Right kidney (tissue), 1 donor: ENCODE measurements at regions not wholly inside any gene's neighbourhood (a gene's known extent, or its start where the extent isn't known, plus 50 kb on each side); places are given as distances from the start of the nearest gene placed in this dataset.

Source experiments
- DNase-seq: peaks from one replicate; pipeline ENCODE4 v3.0.0-alpha.2; 2016

DNA sequence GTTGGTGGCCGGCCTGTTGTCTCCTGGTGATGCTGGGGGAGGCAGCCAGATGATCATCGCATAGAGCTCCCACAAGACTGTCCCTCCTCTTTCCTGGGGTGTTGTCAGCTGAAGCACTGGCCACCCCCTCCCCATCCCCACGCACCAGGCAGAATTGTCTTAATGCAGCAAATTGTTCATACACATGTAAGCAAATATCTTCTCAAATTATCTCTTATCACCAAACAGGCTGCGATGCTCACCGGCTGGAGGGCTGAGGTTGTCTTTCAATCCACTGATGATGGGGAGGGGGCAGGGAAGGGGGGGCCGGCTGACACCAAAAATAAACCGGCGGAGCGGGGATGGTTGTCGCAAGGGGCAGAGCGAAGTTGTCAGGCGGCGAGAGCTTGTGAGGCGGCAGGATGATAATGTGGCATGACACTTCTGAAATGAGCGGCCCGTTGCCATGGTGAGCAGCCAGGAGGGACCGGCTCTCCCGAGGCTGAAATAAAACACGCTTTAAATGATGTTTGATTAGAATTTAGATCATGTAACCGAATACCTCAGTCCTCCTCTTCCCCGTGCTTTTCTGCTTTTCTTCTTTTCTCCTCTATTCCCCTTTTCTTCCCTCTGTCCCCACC, 59.8 kb downstream of the MRM1 start:
- no peak for DNase-seq

DNA sequence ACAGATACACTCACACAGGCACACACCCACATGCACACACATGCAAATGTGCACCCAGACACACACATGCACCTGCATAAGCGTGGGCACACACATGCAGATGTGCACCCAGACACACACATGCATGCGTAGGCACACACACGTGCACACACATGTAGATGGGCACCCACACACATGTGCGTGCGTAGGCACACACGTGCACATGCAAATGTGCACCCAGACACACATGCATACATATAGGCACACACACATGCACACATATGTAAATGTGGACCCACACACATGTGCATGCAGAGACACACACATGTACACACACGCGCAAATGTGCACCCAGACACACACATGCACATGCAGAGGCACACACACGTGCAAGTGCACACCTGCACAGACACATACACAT, 60.3 kb downstream of the MRM1 start:
- DNase-seq, result no peak

DNA sequence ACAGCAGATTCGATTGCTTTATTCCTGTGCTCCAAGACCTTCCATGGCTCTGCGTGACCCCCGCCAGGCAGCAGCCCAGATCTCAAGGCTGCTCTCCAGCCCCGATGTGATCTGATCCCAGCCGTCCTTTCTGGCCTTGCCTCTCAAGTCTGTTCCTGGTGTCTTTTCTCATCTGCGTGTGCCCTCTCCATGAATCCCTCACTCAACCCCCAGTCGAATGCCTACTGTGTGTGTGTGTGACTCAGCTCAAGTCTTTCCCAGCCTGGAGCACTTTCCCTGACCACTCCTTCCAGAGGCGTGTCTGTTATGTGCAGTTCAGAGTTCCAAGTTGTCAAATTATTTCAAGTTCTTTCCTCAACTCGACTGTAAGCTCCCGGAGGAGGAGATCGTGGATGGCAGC, 64.0 kb downstream of the MRM1 start:
- no peak for DNase-seq

DNA sequence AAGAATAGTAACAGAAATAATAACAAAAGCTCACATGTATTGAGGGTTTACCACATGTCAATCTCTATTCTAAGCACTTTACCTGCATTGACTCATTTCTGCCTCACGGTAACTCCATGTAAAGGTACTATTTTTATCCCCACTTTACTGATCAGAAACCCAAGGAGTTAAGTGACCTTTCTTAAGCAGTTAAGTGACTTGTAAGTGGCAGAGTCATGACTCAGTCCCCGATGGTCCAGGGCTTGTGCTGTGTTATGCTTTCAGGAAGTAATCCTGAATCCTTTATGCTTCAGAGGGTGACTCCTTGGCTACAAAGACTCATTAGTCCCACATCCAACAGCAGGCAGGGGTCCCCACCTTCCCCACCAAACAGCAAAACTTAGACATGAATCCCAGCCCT, 66.5 kb downstream of the MRM1 start:
- DNase-seq, result no peak

DNA sequence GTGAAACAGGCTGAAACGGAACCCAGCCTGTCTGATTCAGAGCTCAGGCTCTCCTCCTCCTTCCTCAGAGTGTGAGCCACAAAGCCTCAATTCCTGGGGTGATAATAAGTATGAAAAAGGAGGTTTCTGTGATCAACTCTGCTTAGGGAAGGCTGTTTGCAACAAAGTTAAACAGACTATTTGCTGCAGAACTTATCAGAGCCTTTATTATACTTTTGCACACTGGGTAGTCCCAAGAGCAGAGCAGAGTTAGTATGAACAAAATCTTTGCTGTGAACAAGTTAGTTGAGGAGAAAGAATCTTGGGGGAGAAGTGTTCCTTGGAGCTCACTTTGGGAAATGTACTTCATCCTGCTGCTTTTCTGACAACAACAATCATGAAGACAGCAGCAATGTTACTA, 67.4 kb downstream of the MRM1 start:
- no peak for DNase-seq

DNA sequence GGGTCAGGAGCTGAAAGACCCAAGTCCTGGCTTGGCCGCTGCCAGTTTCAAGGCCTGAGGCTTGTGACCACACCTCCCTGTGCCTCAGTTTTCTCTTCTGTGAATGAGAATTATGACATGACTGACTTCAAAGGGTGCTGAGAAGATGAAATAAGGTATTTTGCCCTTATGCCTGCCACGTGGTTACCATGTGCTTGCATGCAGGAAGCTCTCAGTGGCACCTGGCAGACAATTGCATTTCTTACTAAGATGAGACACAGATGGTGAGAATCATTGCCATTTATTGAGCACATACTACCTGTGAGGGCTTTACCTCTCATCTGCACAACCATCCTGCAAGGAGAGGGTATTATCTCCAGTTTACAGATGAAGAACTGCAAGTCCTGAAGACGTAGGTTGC, 69.8 kb downstream of the MRM1 start:
- no peak for DNase-seq

DNA sequence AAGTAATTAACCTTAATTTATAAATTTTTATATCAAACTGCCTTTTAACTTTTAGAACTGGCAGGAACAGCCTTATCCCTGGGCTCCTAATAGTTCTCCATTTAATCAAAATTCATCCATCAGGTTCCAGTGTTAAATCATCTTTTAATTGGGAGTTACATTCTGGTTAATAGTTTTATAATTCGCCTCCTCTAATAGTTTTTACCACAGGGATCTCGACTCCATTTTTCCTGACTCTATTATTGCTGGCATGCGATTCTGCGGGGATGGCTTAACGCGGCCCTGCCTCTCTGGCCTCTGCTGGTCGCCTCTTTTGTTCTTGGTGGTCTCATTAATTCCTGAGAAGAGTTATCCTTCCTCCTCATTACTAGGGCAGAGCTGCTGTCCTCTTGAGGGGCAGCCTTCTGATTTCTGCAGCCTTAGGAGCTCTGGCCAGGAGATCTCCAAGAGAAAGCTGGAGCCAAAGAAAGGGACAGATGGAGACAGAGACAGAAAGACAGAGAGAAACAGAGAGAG, 71.1 kb downstream of the MRM1 start:
- no peak for DNase-seq

DNA sequence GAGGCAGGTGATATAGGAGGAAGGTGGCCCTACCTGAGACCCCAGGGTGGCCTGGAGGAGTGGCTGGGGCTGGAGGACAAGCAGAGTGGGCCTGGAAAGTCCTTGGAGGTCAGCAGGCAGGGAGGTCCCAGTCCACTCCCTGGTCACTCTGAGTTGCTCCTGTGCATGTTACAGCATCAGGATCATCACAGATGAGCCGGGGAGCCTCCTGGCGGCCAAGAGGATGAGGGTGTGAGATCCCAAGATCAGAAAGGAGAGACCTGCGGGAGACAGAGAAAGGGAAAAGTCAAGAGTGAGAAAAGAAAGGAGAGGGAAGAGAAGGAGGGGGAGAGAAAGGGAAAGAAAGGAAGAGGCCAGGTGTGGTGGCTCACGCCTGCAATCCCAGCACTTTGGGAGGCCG, 71.7 kb downstream of the MRM1 start:
- no peak for DNase-seq

DNA sequence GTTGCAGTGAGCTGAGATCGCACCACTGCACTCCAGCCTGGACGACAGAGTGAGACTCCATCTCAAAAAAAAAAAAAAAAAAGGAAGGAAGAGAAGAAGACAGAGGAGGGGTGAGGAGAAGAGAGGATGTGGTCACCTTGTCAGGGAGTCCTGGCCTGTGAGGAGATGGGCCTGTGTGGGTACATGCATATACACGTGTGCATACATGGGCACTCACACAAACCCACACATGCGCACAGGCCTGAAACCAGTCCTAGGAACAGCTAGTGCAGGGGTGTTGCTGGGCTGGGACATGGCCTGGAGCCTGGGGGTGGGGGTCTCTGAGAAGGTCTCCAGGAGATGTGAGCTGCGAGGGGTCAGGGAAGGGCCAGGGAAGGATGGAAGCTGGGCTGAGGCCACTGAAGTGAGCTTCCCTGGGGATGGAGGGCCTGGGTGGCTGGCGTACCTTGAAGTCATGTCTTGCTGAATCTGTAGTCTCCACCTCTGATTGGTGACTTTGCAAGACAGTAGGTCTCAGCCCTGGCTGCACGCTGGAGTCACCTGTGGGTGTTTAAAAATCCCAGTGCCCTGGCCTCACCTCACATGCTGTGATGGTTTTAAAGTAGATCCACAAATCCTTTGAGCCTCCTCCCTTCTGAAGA, 72.4 kb downstream of the MRM1 start:
- DNase-seq, result no peak

DNA sequence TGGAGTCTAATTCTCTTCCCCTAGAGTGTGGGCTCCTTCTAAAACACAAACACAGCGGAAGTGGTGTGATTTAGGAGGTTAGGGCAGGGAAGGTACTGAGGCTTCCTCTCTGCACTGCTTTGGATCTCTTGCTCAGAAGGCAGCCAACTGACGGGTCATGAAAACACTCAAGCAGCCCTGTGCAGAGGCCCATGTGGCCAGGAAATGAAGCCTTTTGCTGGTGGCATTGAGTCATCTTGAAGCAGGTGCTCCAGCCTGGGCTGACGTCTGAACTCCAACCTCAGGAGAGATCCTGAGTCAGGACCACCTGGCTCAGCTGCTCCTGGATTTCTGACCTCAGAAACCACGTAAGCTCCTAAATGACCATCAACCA, 72.9 kb downstream of the MRM1 start:
- no peak for DNase-seq

DNA sequence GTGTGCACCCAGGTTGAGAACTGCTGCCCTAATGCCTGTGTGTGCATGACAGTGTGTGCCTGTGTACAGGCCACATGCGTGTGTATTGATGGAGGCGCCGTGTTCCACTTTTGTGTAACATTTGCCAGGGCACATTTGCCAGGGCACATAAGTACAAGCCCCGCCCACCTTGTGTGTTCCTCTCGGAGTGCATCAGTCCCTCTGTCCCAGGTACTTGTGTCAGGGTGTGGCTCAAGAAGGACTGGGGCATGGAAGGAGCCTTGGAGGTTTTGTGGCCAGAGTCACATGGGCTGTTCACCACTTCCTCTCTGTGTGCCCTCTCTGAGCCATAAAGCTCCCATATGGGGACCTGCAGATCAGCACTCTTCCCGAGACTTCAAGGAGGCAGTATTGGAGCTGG, 73.9 kb downstream of the MRM1 start:
- DNase-seq, result no peak

DNA sequence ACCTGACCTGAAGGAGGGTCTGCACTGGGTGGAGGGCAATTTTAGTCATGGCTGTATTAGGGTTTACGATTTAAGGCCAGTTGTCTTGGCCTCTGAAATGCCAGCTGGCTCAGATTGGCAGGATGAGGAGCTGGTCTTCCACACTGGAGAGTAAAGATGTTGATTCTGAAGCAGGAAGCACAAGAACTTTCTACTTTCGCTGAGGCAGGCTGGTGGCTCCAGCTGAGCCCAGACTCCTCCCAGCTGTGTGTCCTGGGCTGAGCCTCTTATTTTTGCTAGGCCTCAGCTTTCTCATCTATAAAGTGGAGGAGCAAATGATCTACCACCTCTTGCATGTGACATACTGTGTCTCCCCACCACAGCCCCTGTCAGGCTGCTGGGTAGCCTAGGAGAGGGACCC, 74.4 kb downstream of the MRM1 start:
- no peak for DNase-seq

DNA sequence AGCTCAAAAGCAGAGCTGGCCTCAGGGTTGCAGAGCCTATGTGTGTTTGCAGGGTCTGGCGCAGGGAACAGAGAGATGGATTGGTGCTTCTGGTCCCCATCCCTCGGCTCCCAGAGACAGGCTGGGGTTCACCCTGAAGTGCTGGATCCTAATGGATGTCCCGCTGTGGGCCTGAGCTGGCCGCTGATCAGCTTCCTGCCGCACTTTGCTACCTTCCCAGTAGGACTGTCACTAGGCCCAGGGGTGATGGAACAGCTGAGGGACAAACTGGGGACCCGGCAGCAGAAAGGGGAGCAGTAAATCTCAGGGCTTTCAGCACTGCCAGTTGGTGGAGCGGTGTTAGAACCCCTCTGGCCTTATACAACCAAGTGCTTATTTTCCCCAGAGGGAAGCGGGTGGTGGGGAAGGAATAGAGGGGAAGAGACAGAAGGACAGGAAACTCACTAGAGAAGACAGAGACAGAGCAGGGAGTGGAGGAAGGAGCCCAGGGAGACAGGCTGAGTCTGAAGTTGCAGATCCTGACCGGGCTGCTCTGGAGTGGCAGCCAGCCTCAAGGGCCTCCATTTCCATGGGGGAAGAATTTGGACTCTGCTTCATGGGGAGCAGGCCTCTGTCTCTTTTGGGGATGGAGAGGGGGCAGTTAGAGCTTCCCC, 78.6 kb downstream of the MRM1 start:
- no peak for DNase-seq

DNA sequence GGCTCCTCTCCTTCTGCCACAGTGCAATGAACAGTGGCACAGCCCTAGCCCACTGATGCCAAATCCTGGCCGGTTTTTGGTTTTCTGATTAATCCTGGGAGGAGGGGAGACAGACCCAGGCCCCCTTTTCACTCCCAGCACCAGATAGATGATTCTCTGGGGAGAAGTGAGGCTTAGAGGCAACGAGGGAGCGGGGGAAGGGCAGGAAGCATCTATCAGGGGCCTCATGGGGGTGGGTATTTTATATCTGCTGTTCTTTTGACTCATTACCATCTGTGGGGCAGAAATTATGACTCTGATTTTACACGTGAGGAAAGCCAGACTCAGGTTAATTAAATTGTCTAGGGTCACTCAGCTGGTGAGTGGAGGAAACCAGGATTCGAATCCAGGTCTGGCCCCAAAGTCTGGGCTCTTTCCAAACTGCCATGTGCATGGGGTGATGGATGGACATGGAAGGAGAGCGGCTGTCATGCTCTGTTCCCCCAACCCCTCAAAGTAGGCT, 79.4 kb downstream of the MRM1 start:
- DNase-seq, result no peak

DNA sequence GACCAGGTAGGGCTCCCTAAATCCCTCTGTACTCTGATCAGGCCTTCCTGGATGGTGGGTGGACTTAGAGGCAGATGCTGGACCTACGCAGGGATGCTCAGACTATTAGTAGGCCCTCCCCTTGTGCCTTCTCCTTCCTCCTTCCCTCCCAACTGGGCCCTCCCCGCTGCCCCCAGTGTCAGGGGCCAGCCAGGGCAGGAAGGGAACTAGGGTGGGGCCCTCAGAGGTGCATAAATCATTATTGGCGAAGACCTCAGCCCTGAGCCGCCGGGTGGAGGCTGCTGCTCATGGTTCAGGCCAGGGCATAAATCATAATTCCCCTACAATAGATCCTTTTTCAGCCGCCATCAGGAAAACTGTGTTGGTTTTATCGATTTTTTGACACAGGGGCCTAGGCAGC, 81.4 kb downstream of the MRM1 start:
- DNase-seq, result no peak

DNA sequence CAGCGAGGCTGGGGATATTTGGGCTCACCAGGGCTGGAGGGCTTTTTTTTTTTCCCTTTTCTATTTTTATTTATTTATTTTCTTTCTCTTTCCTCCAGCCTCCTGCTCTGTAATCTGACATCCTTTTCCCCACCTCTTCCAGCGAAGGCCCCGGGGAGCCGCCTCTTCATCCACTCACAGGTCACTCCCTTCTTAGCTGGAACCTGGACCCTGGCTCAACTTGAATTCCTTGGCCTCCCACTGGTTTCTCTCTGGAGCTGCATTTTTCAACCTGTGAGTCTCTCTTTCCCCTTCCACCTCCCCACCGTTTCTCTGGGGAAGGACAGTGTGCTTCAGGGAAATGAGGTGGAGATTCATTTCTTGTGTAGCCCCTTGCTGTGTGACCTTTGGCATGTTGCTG, 82.0 kb downstream of the MRM1 start:
- DNase-seq, result no peak

DNA sequence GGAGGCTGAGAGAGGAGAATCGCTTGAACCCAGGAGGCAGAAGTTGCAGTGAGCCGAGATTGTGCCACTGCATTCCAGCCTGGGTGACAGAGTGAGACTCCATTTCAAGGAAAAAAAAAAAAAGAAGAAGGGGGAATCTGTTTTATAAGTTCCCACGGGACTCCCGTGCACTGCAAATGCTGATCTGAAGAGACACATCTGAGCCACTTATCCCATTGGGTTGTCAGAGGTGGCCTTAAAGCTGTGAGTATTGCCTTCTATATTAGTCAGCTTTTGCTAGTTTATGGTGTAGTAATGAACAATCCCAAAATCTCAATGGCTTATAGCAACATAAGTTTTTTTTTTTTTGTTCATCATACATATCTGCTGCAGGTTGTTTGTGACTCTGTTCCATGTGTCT, 82.8 kb downstream of the MRM1 start:
- DNase-seq, result no peak

DNA sequence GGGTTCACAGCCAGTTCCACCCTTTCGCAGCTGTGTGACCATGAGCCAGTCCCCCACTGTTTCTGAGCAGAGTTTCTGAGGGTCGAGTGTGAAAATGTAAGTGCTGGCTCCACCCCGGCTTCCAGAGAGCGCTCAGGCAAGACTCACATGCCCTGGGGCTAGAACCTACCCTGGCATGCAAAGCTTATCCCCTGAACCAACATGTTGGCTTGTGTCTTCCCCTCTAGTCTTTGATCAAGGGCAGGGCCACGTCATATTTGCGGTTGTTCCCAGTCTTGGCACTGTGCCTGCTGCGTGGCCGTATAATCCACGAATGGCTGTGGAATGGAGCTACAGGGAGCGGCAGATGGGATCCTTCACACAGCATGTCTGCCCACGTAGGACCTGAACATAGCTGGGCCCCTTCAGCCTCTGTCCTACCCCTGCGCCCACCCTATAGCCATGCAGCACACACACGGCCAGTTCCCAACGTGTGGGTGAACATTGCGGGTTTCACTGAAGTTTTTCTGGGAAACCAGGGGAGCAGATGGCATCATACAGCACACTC, 84.8 kb downstream of the MRM1 start:
- DNase-seq, result no peak

DNA sequence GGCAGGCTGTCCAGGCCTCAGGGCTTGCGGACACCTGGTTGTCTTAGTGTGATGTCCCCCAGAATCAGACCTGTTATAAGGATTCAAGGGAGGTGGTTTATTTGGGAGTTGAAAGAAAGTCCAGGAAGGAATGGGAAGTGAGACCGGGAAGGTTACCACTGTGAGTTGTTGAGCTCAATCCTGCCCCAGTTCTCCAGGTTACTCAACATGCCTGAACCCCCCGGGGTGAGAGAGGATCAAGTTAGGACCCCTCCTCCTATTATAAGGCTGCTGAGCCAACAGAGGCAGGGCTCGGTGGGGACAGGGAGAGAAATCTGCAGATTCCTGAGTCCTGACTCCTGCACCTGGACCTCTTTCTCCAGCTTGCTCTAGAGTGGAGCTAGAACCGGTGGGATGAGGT, 86.4 kb downstream of the MRM1 start:
- no peak for DNase-seq

DNA sequence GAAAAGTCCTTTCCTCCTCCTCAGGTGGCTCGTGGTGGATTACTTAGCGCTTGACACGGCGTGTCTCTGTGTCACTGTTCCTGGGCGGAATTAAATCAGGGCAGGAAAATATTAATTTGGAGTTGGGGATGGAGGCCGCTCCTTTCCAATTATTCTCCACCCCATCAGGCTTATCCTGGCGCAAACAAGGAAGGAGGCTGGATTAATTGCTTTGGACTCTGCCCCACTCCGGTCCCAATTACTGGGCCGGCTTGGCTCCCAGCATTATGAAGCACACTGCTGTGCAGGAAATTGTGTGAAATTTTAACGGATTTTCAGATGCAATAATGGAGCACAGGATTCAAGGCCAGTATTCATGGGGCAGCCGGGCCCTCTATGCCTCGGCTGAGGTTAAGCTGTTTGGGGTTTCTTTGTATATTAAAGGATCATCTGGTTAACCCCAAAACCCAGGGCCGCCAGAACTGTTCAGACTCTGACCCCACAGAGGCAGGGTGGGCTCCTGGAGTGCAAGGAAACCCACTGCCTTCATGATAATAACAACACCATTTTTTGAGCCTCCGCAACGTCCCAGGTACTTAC, 87.8 kb downstream of the MRM1 start:
- DNase-seq, result no peak

DNA sequence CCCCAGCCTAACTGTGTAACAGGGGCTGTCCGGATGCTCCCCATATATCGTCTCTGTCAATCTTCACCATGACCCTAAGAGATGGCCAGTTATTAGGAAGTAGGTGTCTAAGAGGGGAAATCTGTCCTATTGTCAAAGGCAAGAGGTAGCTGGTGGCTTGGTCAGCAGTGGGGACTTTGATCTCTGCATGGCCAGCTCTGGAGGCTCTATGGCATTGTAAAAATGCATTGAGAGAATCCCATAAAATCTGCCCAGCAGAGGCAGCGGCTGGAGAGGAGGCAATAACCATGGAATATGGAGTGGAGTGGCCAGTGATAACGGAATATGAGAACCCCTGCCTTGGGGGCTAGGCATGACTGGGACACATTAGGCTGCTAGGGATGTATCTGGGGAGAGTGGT, 88.8 kb downstream of the MRM1 start:
- no peak for DNase-seq

DNA sequence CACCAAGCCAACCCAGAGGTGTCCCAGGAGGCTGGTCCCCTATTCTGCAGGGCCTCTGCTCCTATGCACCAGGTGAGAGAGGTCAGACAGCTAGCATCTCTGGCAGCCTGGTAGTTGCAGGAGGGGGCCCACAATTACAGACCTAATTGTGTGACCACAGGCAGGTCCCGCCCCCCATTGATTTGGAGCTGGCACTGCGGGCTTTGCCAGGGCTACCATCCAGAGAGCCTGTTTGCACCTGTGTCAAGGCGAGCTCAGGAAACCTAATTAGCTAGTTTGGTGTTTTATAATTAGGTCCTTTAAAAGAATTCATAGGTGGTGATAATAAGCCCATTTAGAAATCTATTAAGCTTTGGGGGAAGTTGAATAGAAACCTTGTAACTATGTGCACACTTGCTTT, 90.2 kb downstream of the MRM1 start:
- DNase-seq, result no peak

DNA sequence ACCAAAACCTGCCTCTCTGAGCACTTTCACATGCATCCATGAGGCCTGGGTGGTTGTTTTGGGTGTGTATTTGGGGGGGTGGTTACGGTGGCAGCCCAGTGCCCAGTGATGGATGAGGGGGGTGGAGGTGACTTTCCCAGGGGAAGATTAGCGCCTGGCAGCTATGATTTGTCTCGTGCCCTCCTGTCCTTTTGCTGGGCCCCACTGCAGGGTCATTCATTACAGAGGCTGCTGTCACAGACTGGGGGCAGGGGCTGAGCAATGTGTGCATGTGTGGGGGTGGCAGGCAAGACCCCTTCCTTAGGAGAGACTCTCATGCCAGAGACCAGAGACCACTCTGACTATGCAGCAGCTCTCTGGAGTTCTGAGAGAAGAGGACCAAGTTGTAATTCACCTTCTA, 93.7 kb downstream of the MRM1 start:
- no peak for DNase-seq
